GM23338 (cell line): ENCODE measurements at regions not wholly inside any gene's neighbourhood (a gene's known extent, or its start where the extent isn't known, plus 50 kb on each side); places are given as distances from the start of the nearest gene placed in this dataset.

ENCODE experiments used
- ATAC-seq: fragments of 200-7000 bp; cut with Tn5 transposase; 3 replicates; pipeline ENCODE4 v1.9.1; 2020
- DNase-seq: peaks from one replicate; pipeline ENCODE4 v3.0.0-alpha.2; 2015; ENCODE audit warnings: low spot score
- H2AFZ ChIP-seq: fragments of 200-600 bp; sonication (generic); 2 replicates; pipeline ENCODE4 v1.8.0; 2016; ENCODE audit warnings: antibody characterized with exemption, mild to moderate bottlenecking, moderate library complexity
- H3F3A ChIP-seq: fragments of 200-600 bp; sonication (generic); replicated peaks from 2 replicates; pipeline ENCODE4 v1.8.0; 2017; ENCODE audit warnings: antibody characterized with exemption, mixed run types, low read depth
- H3K27ac ChIP-seq: fragments of 200-600 bp; sonication (generic); 2 replicates; pipeline ENCODE4 v1.6.1; 2016; ENCODE audit warnings: low read depth
- H3K27me3 ChIP-seq: fragments of 200-600 bp; sonication (generic); 2 replicates; pipeline ENCODE4 v1.8.0; 2016; ENCODE audit warnings: mild to moderate bottlenecking, mixed run types, moderate library complexity; ENCODE audit not compliant: insufficient read depth
- H3K36me3 ChIP-seq: fragments of 200-600 bp; sonication (generic); 2 replicates; pipeline ENCODE4 v1.8.0; 2016; ENCODE audit warnings: mild to moderate bottlenecking; ENCODE audit not compliant: insufficient read depth
- H3K4me1 ChIP-seq: fragments of 200-600 bp; sonication (generic); 2 replicates; pipeline ENCODE4 v1.8.0; 2016; ENCODE audit warnings: mild to moderate bottlenecking, moderate library complexity; ENCODE audit not compliant: insufficient read depth
- H3K4me2 ChIP-seq: fragments of 200-600 bp; sonication (generic); 2 replicates; pipeline ENCODE4 v1.7.1; 2017; ENCODE audit warnings: mixed run types
- H3K4me3 ChIP-seq: fragments of 200-600 bp; sonication (generic); 2 replicates; pipeline ENCODE4 v1.6.1; 2016; ENCODE audit warnings: mixed run types
- H3K79me2 ChIP-seq: fragments of 200-600 bp; sonication (generic); replicated peaks from 2 replicates; pipeline ENCODE4 v1.8.0; 2017; ENCODE audit warnings: mild to moderate bottlenecking; ENCODE audit not compliant: insufficient read depth
- H3K9me2 ChIP-seq: fragments of 200-600 bp; sonication (generic); 2 replicates; pipeline ENCODE4 v1.8.0; 2017; ENCODE audit not compliant: insufficient read depth
- H4K20me1 ChIP-seq: fragments of 200-600 bp; sonication (generic); replicated peaks from 2 replicates; pipeline ENCODE4 v1.8.0; 2017; ENCODE audit warnings: mild to moderate bottlenecking; ENCODE audit not compliant: insufficient read depth
- H3K27ac Mint-ChIP-seq: 2 replicates; pipeline ENCODE4 v1.8.0; 2020; ENCODE audit warnings: inconsistent platforms, mild to moderate bottlenecking, moderate library complexity, mixed read lengths
- H3K27me3 Mint-ChIP-seq: 3 replicates; pipeline ENCODE4 v1.8.0; 2022; ENCODE audit warnings: low read depth, mild to moderate bottlenecking, moderate library complexity, mixed read lengths, inconsistent platforms; ENCODE audit not compliant: insufficient read depth, poor library complexity
- H3K36me3 Mint-ChIP-seq: 3 replicates; pipeline ENCODE4 v1.8.0; 2021; ENCODE audit warnings: low read depth, mild to moderate bottlenecking, inconsistent platforms, moderate library complexity, mixed read lengths
- H3K4me1 Mint-ChIP-seq: 3 replicates; pipeline ENCODE4 v1.8.0; 2020; ENCODE audit warnings: mild to moderate bottlenecking, inconsistent platforms, mixed read lengths
- H3K4me3 Mint-ChIP-seq: 3 replicates; pipeline ENCODE4 v1.8.0; 2021; ENCODE audit warnings: moderate library complexity, mild to moderate bottlenecking, inconsistent platforms, mixed read lengths
- H3K9me3 Mint-ChIP-seq: 3 replicates; pipeline ENCODE4 v1.8.0; 2020; ENCODE audit warnings: moderate library complexity, mild to moderate bottlenecking, inconsistent platforms, mixed read lengths
- CREB1 ChIP-seq: fragments of 250-450 bp; sonication (Bioruptor Pico); IDR thresholded peaks from 2 replicates; pipeline ENCODE4 v1.5.0; 2020; ENCODE audit warnings: low read depth, mild to moderate bottlenecking, moderate library complexity
- EZH2 ChIP-seq: fragments of 200-600 bp; sonication (generic); IDR thresholded peaks from one replicate; pipeline ENCODE4 v1.8.0; 2017; ENCODE audit warnings: antibody characterized with exemption, mild to moderate bottlenecking, low read depth; ENCODE audit not compliant: unreplicated experiment
- EZH2phosphoT487 ChIP-seq: fragments of 200-600 bp; sonication (generic); IDR thresholded peaks from one replicate; pipeline ENCODE4 v1.8.1; 2018; ENCODE audit warnings: antibody characterized with exemption; ENCODE audit not compliant: unreplicated experiment
- JUNB ChIP-seq: IDR thresholded peaks from one replicate; pipeline ENCODE4 v1.6.1; 2016; ENCODE audit warnings: antibody characterized with exemption; ENCODE audit not compliant: unreplicated experiment
- NANOG ChIP-seq: IDR thresholded peaks from 2 replicates; pipeline ENCODE4 v1.6.1; 2016; ENCODE audit warnings: antibody characterized with exemption, borderline replicate concordance
- POLR2AphosphoS5 ChIP-seq: IDR thresholded peaks from 2 replicates; pipeline ENCODE4 v1.6.1; 2016; ENCODE audit warnings: antibody characterized with exemption, low read depth
- STAT1 ChIP-seq: IDR thresholded peaks from one replicate; pipeline ENCODE4 v1.6.1; 2016; ENCODE audit warnings: antibody characterized with exemption; ENCODE audit not compliant: unreplicated experiment
- ZNF114 ChIP-seq: fragments of 250-450 bp; sonication (Bioruptor Pico); IDR thresholded peaks from 2 replicates; pipeline ENCODE4 v1.5.0; 2020; ENCODE audit warnings: mild to moderate bottlenecking, moderate library complexity
- ZNF331 ChIP-seq: fragments of 250-450 bp; sonication (Bioruptor Pico); IDR thresholded peaks from 2 replicates; pipeline ENCODE4 v1.5.0; 2020; ENCODE audit warnings: low read depth, mild to moderate bottlenecking, moderate library complexity
- TF ChIP-seq, protein P1 (sequence below): fragments of 250-450 bp; sonication (Bioruptor Pico); IDR thresholded peaks from 2 replicates; pipeline ENCODE4 v1.5.0; 2020; ENCODE audit warnings: mild to moderate bottlenecking, moderate library complexity
- TF ChIP-seq, protein P2 (sequence below): IDR thresholded peaks from one replicate; pipeline ENCODE4 v1.6.1; 2018; ENCODE audit warnings: antibody characterized with exemption; ENCODE audit not compliant: unreplicated experiment
- TF ChIP-seq, protein P3 (sequence below), 2 experiments: fragments of 200-600 bp in 1 of 2; sonication (generic) in 1 of 2; conservative IDR thresholded peaks; 2 replicates each; pipeline versions ENCODE4 v1.5.1 to v1.6.1; 2016 to 2017; ENCODE audit warnings: antibody characterized with exemption in 2 of 2, low read depth in 2 of 2, mild to moderate bottlenecking in 2 of 2, moderate library complexity in 1 of 2
- TF ChIP-seq, protein P4 (sequence below): IDR thresholded peaks from 2 replicates; pipeline ENCODE4 v1.6.1; 2016; ENCODE audit warnings: antibody characterized with exemption

GRCh38 chr5:62701036-62701435 is 122.4 kb downstream of the LRRC70 start:
- Histone ChIP-seq H3K27me3 (no peaks in the 10 kb centered on the region), H3K4me2 (no peak overlapping the region), H3K36me3 (no peaks in the 10 kb centered on the region), H3K79me2 (no peaks in the 10 kb centered on the region), H3K27ac (no peak overlapping the region), H3F3A (no peaks in the 10 kb centered on the region), H3K4me1 (no peaks in the 10 kb centered on the region), H3K4me3 (no peak overlapping the region), H4K20me1 (no peaks in the 10 kb centered on the region), H3K9me2 (no peaks in the 10 kb centered on the region), H2AFZ (no peak overlapping the region)
- H3K4me1 Mint-ChIP-seq, result peaks cover 3% of the 10 kb centered on the region
- H3K9me3 Mint-ChIP-seq, result no peaks in the 10 kb centered on the region; the same call in 2 of the 3 replicates
- no peak overlapping the region for H3K4me3 Mint-ChIP-seq
- ATAC-seq (no peak), DNase-seq (no peak)
- no peaks in the 10 kb centered on the region for H3K27me3 Mint-ChIP-seq
- H3K36me3 Mint-ChIP-seq, result no peaks in the 10 kb centered on the region; the same call in 1 of the 3 replicates
- no peak overlapping the region for H3K27ac Mint-ChIP-seq
- no peak for TF ChIP-seq ZNF114 (CRISPR knock-in tag)
- TF ChIP-seq STAT1, result no peak
- TF ChIP-seq, protein P1, sequence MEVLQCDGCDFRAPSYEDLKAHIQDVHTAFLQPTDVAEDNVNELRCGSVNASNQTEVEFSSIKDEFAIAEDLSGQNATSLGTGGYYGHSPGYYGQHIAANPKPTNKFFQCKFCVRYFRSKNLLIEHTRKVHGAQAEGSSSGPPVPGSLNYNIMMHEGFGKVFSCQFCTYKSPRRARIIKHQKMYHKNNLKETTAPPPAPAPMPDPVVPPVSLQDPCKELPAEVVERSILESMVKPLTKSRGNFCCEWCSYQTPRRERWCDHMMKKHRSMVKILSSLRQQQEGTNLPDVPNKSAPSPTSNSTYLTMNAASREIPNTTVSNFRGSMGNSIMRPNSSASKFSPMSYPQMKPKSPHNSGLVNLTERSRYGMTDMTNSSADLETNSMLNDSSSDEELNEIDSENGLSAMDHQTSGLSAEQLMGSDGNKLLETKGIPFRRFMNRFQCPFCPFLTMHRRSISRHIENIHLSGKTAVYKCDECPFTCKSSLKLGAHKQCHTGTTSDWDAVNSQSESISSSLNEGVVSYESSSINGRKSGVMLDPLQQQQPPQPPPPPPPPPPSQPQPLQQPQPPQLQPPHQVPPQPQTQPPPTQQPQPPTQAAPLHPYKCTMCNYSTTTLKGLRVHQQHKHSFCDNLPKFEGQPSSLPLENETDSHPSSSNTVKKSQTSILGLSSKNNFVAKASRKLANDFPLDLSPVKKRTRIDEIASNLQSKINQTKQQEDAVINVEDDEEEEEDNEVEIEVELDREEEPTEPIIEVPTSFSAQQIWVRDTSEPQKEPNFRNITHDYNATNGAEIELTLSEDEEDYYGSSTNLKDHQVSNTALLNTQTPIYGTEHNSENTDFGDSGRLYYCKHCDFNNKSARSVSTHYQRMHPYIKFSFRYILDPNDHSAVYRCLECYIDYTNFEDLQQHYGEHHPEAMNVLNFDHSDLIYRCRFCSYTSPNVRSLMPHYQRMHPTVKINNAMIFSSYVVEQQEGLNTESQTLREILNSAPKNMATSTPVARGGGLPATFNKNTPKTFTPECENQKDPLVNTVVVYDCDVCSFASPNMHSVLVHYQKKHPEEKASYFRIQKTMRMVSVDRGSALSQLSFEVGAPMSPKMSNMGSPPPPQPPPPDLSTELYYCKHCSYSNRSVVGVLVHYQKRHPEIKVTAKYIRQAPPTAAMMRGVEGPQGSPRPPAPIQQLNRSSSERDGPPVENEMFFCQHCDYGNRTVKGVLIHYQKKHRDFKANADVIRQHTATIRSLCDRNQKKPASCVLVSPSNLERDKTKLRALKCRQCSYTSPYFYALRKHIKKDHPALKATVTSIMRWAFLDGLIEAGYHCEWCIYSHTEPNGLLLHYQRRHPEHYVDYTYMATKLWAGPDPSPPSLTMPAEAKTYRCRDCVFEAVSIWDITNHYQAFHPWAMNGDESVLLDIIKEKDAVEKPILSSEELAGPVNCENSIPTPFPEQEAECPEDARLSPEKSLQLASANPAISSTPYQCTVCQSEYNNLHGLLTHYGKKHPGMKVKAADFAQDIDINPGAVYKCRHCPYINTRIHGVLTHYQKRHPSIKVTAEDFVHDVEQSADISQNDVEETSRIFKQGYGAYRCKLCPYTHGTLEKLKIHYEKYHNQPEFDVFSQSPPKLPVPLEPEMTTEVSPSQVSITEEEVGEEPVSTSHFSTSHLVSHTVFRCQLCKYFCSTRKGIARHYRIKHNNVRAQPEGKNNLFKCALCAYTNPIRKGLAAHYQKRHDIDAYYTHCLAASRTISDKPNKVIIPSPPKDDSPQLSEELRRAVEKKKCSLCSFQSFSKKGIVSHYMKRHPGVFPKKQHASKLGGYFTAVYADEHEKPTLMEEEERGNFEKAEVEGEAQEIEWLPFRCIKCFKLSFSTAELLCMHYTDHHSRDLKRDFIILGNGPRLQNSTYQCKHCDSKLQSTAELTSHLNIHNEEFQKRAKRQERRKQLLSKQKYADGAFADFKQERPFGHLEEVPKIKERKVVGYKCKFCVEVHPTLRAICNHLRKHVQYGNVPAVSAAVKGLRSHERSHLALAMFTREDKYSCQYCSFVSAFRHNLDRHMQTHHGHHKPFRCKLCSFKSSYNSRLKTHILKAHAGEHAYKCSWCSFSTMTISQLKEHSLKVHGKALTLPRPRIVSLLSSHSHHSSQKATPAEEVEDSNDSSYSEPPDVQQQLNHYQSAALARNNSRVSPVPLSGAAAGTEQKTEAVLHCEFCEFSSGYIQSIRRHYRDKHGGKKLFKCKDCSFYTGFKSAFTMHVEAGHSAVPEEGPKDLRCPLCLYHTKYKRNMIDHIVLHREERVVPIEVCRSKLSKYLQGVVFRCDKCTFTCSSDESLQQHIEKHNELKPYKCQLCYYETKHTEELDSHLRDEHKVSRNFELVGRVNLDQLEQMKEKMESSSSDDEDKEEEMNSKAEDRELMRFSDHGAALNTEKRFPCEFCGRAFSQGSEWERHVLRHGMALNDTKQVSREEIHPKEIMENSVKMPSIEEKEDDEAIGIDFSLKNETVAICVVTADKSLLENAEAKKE, result no peak
- TF ChIP-seq NANOG, result no peak
- no peak for TF ChIP-seq CREB1 (CRISPR knock-in tag)
- no peak for TF ChIP-seq ZNF331 (CRISPR knock-in tag)
- TF ChIP-seq, protein P2, sequence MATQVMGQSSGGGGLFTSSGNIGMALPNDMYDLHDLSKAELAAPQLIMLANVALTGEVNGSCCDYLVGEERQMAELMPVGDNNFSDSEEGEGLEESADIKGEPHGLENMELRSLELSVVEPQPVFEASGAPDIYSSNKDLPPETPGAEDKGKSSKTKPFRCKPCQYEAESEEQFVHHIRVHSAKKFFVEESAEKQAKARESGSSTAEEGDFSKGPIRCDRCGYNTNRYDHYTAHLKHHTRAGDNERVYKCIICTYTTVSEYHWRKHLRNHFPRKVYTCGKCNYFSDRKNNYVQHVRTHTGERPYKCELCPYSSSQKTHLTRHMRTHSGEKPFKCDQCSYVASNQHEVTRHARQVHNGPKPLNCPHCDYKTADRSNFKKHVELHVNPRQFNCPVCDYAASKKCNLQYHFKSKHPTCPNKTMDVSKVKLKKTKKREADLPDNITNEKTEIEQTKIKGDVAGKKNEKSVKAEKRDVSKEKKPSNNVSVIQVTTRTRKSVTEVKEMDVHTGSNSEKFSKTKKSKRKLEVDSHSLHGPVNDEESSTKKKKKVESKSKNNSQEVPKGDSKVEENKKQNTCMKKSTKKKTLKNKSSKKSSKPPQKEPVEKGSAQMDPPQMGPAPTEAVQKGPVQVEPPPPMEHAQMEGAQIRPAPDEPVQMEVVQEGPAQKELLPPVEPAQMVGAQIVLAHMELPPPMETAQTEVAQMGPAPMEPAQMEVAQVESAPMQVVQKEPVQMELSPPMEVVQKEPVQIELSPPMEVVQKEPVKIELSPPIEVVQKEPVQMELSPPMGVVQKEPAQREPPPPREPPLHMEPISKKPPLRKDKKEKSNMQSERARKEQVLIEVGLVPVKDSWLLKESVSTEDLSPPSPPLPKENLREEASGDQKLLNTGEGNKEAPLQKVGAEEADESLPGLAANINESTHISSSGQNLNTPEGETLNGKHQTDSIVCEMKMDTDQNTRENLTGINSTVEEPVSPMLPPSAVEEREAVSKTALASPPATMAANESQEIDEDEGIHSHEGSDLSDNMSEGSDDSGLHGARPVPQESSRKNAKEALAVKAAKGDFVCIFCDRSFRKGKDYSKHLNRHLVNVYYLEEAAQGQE, result no peak
- TF ChIP-seq, protein P3, sequence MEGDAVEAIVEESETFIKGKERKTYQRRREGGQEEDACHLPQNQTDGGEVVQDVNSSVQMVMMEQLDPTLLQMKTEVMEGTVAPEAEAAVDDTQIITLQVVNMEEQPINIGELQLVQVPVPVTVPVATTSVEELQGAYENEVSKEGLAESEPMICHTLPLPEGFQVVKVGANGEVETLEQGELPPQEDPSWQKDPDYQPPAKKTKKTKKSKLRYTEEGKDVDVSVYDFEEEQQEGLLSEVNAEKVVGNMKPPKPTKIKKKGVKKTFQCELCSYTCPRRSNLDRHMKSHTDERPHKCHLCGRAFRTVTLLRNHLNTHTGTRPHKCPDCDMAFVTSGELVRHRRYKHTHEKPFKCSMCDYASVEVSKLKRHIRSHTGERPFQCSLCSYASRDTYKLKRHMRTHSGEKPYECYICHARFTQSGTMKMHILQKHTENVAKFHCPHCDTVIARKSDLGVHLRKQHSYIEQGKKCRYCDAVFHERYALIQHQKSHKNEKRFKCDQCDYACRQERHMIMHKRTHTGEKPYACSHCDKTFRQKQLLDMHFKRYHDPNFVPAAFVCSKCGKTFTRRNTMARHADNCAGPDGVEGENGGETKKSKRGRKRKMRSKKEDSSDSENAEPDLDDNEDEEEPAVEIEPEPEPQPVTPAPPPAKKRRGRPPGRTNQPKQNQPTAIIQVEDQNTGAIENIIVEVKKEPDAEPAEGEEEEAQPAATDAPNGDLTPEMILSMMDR (conservative IDR thresholded peaks at IDR 0.05; ENCODE audit: low read depth in 2 of 2), result no peak
- no peak for TF ChIP-seq JUNB
- TF ChIP-seq POLR2AphosphoS5, result no peak
- TF ChIP-seq EZH2, result no peak
- no peak for TF ChIP-seq EZH2phosphoT487
- TF ChIP-seq, protein P4, sequence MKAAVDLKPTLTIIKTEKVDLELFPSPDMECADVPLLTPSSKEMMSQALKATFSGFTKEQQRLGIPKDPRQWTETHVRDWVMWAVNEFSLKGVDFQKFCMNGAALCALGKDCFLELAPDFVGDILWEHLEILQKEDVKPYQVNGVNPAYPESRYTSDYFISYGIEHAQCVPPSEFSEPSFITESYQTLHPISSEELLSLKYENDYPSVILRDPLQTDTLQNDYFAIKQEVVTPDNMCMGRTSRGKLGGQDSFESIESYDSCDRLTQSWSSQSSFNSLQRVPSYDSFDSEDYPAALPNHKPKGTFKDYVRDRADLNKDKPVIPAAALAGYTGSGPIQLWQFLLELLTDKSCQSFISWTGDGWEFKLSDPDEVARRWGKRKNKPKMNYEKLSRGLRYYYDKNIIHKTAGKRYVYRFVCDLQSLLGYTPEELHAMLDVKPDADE, result no peak
